ENCODE measurements at regions not wholly inside any gene's neighbourhood (a gene's known extent, or its start where the extent isn't known, plus 50 kb on each side); places are given as distances from the start of the nearest gene placed in this dataset.
"Not testable (repeated sequence)": the region's sequence is repeated elsewhere in the genome, so short reads cannot be mapped to it uniquely, and the experiment has no call there.

GRCh38 chr3:22441711-22442110 is 690.7 kb upstream of the ZNF385D start:
- H3K4me1 Mint-ChIP-seq (ENCODE audit: unreplicated experiment): no peaks in the 10 kb centered on the region
- no peaks in the 10 kb centered on the region for H3K27me3 Mint-ChIP-seq
- no peak for DNase-seq (ENCODE audit: extremely low spot score, unreplicated experiment)
- H3K36me3 Mint-ChIP-seq: no peaks in the 10 kb centered on the region
- no peak overlapping the region for H3K4me3 Mint-ChIP-seq
- no peaks in the 10 kb centered on the region for H3K9me3 Mint-ChIP-seq
- no peak for TF ChIP-seq CTCF (conservative IDR thresholded peaks at IDR 0.05)
- H3K27ac Mint-ChIP-seq: no peak overlapping the region

- TF ChIP-seq CTCF (conservative IDR thresholded peaks at IDR 0.05): no peak
- Mint-ChIP-seq H3K4me1 (ENCODE audit: unreplicated experiment) (no peaks in the 10 kb centered on the region), H3K36me3 (no peaks in the 10 kb centered on the region), H3K4me3 (no peak overlapping the region), H3K9me3 (no peaks in the 10 kb centered on the region), H3K27me3 (no peaks in the 10 kb centered on the region), H3K27ac (no peak overlapping the region)
- DNase-seq (ENCODE audit: extremely low spot score, unreplicated experiment): no peak
These were observed 692.7 kb upstream of the ZNF385D start for GRCh38 chr3:22443571-22444233.

GRCh38 chr3:22445336-22445735 is 694.3 kb upstream of the ZNF385D start:
- not testable (repeated sequence) for DNase-seq (ENCODE audit: extremely low spot score, unreplicated experiment); H3K27me3 Mint-ChIP-seq; H3K9me3 Mint-ChIP-seq; H3K4me3 Mint-ChIP-seq; H3K36me3 Mint-ChIP-seq; H3K27ac Mint-ChIP-seq; H3K4me1 Mint-ChIP-seq (ENCODE audit: unreplicated experiment)

- Mint-ChIP-seq H3K4me3 (no peak overlapping the region), H3K9me3 (no peaks in the 10 kb centered on the region), H3K27me3 (peaks cover 3% of the 10 kb centered on the region), H3K36me3 (no peaks in the 10 kb centered on the region), H3K4me1 (ENCODE audit: unreplicated experiment) (peaks cover 16% of the 10 kb centered on the region), H3K27ac (no peak overlapping the region)
- TF ChIP-seq CTCF (conservative IDR thresholded peaks at IDR 0.05): no peak
- DNase-seq (ENCODE audit: extremely low spot score, unreplicated experiment): no peak
These were observed 699.9 kb upstream of the ZNF385D start for GRCh38 chr3:22450786-22451400.

GRCh38 chr3:22451501-22451900 is 700.5 kb upstream of the ZNF385D start:
- Mint-ChIP-seq H3K4me3 (peak overlapping the region; percentile 26), H3K36me3 (no peaks in the 10 kb centered on the region), H3K27ac (no peak overlapping the region), H3K9me3 (no peaks in the 10 kb centered on the region), H3K4me1 (ENCODE audit: unreplicated experiment) (peaks cover 16% of the 10 kb centered on the region), H3K27me3 (peaks cover 3% of the 10 kb centered on the region)
- DNase-seq (ENCODE audit: extremely low spot score, unreplicated experiment): no peak
- TF ChIP-seq CTCF (conservative IDR thresholded peaks at IDR 0.05): no peak

- H3K9me3 Mint-ChIP-seq: no peaks in the 10 kb centered on the region
- TF ChIP-seq CTCF (conservative IDR thresholded peaks at IDR 0.05): no peak
- H3K4me3 Mint-ChIP-seq: no peak overlapping the region
- no peaks in the 10 kb centered on the region for H3K36me3 Mint-ChIP-seq
- no peak for DNase-seq (ENCODE audit: extremely low spot score, unreplicated experiment)
- peaks cover 7% of the 10 kb centered on the region for H3K27me3 Mint-ChIP-seq
- H3K27ac Mint-ChIP-seq: no peak overlapping the region
- peaks cover 16% of the 10 kb centered on the region for H3K4me1 Mint-ChIP-seq (ENCODE audit: unreplicated experiment)
These were observed 703.0 kb upstream of the ZNF385D start for GRCh38 chr3:22453906-22454535.
